GM19324 (cell line): ENCODE measurements at regions not wholly inside any gene's neighbourhood (a gene's known extent, or its start where the extent isn't known, plus 50 kb on each side); places are given as distances from the start of the nearest gene placed in this dataset.
"Not testable (repeated sequence)": the region's sequence is repeated elsewhere in the genome, so short reads cannot be mapped to it uniquely, and the experiment has no call there.

ENCODE experiments used
- ATAC-seq: cut with Tn5 transposase; IDR thresholded peaks from one replicate; pipeline ENCODE4 v1.9.1; 2021; ENCODE audit warnings: mild to moderate bottlenecking, moderate library complexity; ENCODE audit not compliant: unreplicated experiment, low FRiP score

- ATAC-seq, result no peak
These were observed 518.6 kb upstream of the ZP4 start for GRCh38 chr1:238409191-238409850.

- ATAC-seq, result no peak
These were observed 518.0 kb upstream of the ZP4 start for GRCh38 chr1:238408737-238409136.

GRCh38 chr1:238406098-238406860, 515.6 kb upstream of the ZP4 start:
- ATAC-seq, result no peak

DNA sequence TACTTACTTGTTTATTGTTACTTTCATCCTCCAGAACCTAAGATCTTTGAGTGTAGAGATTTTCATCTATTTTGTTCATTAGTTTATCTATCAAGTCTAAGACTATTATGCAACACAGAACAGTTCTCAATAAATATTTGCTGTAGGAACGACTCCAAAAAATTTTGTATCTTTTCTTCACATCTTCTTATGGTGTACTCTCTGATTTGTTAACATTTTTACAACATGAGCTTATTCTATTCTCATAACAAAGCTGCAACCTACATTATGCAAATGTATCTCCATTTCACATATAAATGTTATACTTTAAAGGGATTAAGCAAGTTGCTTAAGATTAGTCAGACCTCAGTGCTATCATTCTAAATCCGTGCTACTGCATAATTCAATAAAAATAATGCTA, 514.2 kb upstream of the ZP4 start:
- no peak for ATAC-seq

- ATAC-seq, result no peak
These were observed 513.8 kb upstream of the ZP4 start for GRCh38 chr1:238404481-238404880.

- no peak for ATAC-seq
These were observed 510.4 kb upstream of the ZP4 start for GRCh38 chr1:238401144-238401543.

- no peak for ATAC-seq
These were observed 508.8 kb upstream of the ZP4 start for GRCh38 chr1:238399558-238399957.

DNA sequence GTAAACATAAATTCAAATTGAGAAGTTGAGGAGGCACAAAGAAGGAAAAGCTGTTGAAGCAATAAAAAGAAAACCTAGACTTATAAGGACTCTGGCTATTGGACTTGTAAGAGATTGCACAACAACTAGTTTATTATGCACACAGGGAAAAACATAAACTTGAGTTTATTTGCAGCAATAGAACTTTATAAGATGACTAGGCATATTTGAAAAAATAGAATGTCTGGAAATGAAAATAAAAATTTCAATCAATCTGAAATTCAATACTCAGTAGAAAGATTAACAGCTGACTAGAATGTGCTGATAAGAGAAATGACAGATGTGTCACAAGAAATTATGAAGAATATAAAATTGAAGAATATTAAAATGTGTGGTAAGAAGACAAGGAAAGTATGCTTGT, 505.4 kb upstream of the ZP4 start:
- ATAC-seq, result no peak

DNA sequence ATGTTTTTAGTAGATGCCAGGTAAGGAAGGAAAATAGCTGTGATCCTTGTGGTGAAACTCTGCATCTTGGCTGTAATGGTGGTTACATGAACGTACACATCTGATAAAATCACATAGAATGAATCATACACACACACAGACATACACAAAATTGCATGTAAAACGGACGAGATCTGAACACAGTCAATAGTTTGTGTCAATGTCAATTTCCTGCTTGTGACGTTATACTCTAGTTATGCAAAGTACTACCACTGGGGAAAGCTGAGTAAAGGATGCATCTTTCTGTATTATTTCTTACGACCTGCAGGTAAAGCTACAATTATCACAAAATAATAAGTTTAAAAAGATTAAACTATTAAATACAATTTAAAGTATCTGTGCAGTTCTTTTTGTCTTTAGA, 493.7 kb upstream of the ZP4 start:
- ATAC-seq, result no peak

GRCh38 chr1:238380167-238380566, 489.4 kb upstream of the ZP4 start:
- no peak for ATAC-seq

DNA sequence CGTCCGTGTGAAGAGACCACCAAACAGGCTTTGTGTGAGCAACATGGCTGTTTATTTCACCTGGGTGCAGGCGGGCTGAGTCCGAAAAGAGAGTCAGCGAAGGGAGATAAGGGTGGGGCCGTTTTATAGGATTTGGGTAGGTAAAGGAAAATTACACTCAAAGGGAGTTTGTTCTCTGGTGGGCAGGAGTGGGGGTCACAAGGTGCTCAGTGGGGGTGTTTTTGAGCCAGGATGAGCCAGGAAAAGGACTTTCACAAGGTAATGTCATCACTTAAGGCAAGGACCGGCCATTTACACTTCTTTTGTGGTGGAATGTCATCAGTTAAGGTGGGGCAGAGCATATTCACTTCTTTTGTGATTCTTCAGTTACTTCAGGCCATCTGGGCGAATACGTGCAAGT, 488.7 kb upstream of the ZP4 start:
- ATAC-seq, result not testable (repeated sequence)

GRCh38 chr1:238377280-238377919, 486.7 kb upstream of the ZP4 start:
- no peak for ATAC-seq

GRCh38 chr1:238370599-238370998, 479.9 kb upstream of the ZP4 start:
- no peak for ATAC-seq

GRCh38 chr1:238364214-238364892, 473.6 kb upstream of the ZP4 start:
- ATAC-seq, result no peak

DNA sequence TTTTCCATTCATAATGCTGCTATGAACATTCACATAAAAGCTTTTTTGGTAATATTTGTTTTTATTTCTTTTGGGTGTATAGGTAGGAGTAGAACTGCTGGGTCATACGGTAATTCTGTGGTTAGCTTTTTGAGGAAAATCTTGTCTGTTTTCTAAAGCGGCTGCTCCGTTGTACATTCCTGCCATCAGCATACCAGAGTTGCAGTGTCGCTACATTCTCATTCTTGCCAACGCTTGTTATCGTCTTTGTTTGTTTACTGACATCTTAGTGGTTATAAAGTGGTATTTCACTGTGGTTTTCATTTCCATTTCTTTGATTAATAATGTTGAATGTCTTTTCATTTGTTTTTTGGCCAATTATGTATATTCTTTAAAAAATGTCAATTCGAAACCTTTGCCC, 469.8 kb upstream of the ZP4 start:
- ATAC-seq, result no peak

DNA sequence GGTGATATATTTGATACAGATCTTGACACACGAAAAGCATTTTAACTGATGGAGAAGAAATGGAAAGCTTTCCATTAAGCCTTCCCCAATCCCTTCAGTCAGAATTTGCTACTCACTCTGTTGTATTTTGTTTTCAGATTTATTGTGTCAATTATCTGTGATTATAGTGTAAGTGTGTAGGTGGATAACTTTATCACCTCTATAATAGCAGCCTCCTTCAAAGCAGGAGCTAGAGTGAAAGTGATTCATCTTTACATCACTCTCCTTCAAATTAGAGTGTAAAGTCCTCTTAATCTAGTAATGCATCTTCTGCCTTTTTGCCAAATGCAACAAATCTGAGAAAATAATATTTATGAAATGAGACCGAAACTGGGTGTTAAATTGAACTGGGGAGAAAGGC, 459.7 kb upstream of the ZP4 start:
- ATAC-seq, result no peak

GRCh38 chr1:238346340-238346739, 455.6 kb upstream of the ZP4 start:
- no peak for ATAC-seq

- ATAC-seq, result no peak
These were observed 455.1 kb upstream of the ZP4 start for GRCh38 chr1:238345837-238346236.

- ATAC-seq, result no peak
These were observed 453.1 kb upstream of the ZP4 start for GRCh38 chr1:238343852-238344251.

- no peak for ATAC-seq
These were observed 450.7 kb upstream of the ZP4 start for GRCh38 chr1:238341395-238341794.

DNA sequence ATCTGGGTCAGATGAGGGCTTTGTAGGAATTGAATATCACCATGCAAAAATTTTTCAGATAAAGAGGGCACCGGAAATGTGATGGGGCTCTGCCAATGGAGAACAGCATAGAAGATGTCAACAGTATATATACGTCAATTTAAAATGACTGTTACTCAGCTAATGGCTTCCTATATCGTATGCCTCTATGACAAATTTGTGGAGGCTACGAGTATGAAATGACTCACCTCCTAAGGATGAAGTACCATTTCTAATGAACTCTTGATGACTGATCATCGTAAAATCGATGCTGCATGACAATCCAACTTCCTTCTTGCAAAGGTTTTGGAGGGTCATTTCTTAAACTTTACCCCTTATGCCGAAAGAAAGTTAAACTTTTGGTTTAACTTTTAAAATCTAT, 450.3 kb upstream of the ZP4 start:
- ATAC-seq, result no peak
